ENCODE measurements at regions not wholly inside any gene's neighbourhood (a gene's known extent, or its start where the extent isn't known, plus 50 kb on each side); places are given as distances from the start of the nearest gene placed in this dataset.

GRCh38 chr10:132121511-132121830 lies 55.7 kb downstream of the JAKMIP3 start:
- DNase-seq (ENCODE audit: low read depth) = no peak
- TF ChIP-seq, protein P1, sequence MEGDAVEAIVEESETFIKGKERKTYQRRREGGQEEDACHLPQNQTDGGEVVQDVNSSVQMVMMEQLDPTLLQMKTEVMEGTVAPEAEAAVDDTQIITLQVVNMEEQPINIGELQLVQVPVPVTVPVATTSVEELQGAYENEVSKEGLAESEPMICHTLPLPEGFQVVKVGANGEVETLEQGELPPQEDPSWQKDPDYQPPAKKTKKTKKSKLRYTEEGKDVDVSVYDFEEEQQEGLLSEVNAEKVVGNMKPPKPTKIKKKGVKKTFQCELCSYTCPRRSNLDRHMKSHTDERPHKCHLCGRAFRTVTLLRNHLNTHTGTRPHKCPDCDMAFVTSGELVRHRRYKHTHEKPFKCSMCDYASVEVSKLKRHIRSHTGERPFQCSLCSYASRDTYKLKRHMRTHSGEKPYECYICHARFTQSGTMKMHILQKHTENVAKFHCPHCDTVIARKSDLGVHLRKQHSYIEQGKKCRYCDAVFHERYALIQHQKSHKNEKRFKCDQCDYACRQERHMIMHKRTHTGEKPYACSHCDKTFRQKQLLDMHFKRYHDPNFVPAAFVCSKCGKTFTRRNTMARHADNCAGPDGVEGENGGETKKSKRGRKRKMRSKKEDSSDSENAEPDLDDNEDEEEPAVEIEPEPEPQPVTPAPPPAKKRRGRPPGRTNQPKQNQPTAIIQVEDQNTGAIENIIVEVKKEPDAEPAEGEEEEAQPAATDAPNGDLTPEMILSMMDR (IDR thresholded peaks at IDR 0.05; ENCODE audit: insufficient read depth, low read depth, low read length) = no peak
- H3K4me3 ChIP-seq (ENCODE audit: low read depth, low read length) = no peak overlapping the region

GRCh38 chr10:132122097-132122861 lies 56.5 kb downstream of the JAKMIP3 start:
- TF ChIP-seq, protein P1 (IDR thresholded peaks at IDR 0.05; ENCODE audit: insufficient read depth, low read depth, low read length) = no peak
- no peak overlapping the region for H3K4me3 ChIP-seq (ENCODE audit: low read depth, low read length)
- no peak for DNase-seq (ENCODE audit: low read depth)

DNA sequence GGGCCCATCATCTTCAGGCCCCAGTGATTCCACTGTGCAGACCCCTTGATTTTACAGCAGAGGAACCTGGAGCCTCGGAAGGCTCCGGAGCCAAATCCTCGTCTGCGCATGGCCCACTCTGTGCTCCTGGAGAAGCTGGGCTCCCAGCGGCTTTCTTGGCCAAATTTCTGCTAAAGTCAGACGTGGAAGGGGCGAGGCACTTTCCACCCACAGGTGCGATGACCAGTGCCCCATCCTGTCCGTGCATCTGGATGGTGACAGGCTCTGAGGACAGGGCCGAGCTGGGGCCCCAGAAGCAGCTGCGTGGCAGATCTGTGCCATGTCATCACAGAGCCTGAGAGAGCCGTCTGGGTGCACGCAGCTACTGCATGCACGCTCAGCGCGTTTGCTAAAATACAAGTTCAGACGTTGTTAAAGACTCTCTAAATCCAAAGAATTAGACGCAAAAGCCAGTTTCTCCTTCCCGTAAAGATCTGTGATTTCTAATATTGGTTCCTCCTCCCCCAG lies 57.2 kb downstream of the JAKMIP3 start:
- no peak for DNase-seq (ENCODE audit: low read depth)
- H3K4me3 ChIP-seq (ENCODE audit: low read depth, low read length) = no peak overlapping the region
- TF ChIP-seq, protein P1 (IDR thresholded peaks at IDR 0.05; ENCODE audit: insufficient read depth, low read depth, low read length) = no peak

DNA sequence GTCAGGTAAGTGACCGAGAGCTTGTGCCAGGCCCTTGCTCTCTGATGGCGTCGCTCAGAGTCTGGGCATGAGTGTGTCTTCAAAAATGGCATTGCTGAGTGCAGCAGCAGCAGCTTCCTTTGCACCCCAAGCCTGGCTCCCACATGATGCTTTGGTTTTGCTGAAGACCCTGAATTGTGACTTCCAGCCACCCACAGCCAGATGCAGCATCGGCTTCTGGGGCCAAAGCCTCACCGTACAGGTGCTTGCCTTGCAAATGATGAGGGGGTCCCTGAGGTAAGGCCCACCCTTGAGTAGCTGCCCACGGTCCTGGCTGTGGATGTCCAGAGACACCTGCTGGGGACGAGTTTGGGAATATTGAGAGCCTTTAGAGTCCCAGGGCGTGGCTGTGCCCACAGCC lies 57.9 kb downstream of the JAKMIP3 start:
- no peak for DNase-seq (ENCODE audit: low read depth)
- TF ChIP-seq, protein P1 (IDR thresholded peaks at IDR 0.05; ENCODE audit: insufficient read depth, low read depth, low read length) = no peak
- no peak overlapping the region for H3K4me3 ChIP-seq (ENCODE audit: low read depth, low read length)

GRCh38 chr10:132124201-132124920 lies 58.6 kb downstream of the JAKMIP3 start:
- H3K4me3 ChIP-seq (ENCODE audit: low read depth, low read length) = no peak overlapping the region
- TF ChIP-seq, protein P1 (IDR thresholded peaks at IDR 0.05; ENCODE audit: insufficient read depth, low read depth, low read length) = no peak

DNA sequence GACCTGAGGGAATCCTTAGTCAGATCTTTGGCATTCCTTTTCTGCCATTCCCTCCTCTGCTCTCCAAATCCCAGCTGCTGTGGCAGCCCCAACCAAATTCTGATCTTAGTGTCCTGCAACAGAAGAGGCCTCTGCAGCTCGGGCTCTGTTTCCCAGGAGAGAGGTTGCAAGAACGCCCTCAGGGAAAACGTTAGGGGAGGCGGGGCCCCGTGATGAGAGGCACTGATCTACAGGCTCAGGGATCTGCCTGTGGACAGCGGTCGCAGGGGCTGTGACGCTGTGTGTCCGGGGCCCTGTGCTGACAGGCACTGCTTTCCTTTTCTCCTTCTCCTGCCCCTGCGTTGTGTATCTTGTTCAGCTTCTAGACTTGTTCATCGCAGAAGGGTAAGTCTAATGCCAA lies 57.3 kb upstream of the DPYSL4 start:
- TF ChIP-seq, protein P1 (IDR thresholded peaks at IDR 0.05; ENCODE audit: insufficient read depth, low read depth, low read length) = no peak

More at GRCh38 chr10:132124201-132124920, 58.6 kb downstream of the JAKMIP3 start:
- no peak for DNase-seq (ENCODE audit: low read depth)

More for the DNA sequence above, 57.3 kb upstream of the DPYSL4 start:
- no peak for DNase-seq (ENCODE audit: low read depth)
- H3K4me3 ChIP-seq (ENCODE audit: low read depth, low read length) = no peak overlapping the region
